ENCODE measurements at regions not wholly inside any gene's neighbourhood (a gene's known extent, or its start where the extent isn't known, plus 50 kb on each side); places are given as distances from the start of the nearest gene placed in this dataset.

DNA sequence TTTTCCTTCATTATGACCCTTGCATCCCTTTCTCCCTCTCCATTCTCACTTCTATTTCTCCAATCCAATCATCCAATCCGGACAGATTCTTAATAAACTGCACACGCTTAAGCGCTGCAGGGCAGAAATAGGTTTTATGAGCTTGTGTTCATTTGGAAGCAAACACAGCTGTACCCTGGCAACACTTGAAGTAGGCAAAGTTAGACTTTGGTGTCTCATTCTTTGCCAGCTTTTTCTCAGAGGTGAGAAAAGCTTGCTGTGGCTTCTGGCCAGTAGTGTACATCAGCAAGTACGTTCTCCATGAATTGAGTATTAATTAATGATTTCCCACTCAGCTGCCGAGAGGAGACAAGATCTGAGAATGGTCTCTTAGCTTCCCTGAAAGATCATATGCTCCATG is 88.5 kb downstream of the FBXO4 start:
- Histone ChIP-seq H3K36me3 (ENCODE audit: insufficient read depth, low read length) (no peaks in the 10 kb centered on the region), H3K79me2 (ENCODE audit: insufficient read depth, low read length) (no peaks in the 10 kb centered on the region), H3K9me3 (ENCODE audit: insufficient read depth, low read depth, low read length) (no peaks in the 10 kb centered on the region), H3F3A (ENCODE audit: low read depth) (no peaks in the 10 kb centered on the region), H2AFZ (ENCODE audit: low read length) (no peak overlapping the region), H3K9ac (ENCODE audit: low read depth, low read length, poor library complexity, severe bottlenecking) (no peak overlapping the region), H3K27me3 (ENCODE audit: insufficient read depth, low read length, poor library complexity, severe bottlenecking) (peaks cover 4% of the 10 kb centered on the region), H3K4me3 (ENCODE audit: low read length, poor library complexity, severe bottlenecking) (no peak overlapping the region), H3K4me1 (ENCODE audit: insufficient read depth, low read length, poor library complexity, severe bottlenecking) (no peaks in the 10 kb centered on the region), H3K4me2 (ENCODE audit: low read depth, low read length, poor library complexity, severe bottlenecking) (no peak overlapping the region), H4K20me1 (ENCODE audit: insufficient read depth, low read length, poor library complexity, severe bottlenecking) (no peaks in the 10 kb centered on the region), H3K9me2 (replicated peaks; ENCODE audit: low read depth, low read length) (no peaks in the 10 kb centered on the region)
- TF ChIP-seq EZH2phosphoT487 (IDR thresholded peaks at IDR 0.05; ENCODE audit: borderline replicate concordance), result no peak
- TF ChIP-seq, protein P1, sequence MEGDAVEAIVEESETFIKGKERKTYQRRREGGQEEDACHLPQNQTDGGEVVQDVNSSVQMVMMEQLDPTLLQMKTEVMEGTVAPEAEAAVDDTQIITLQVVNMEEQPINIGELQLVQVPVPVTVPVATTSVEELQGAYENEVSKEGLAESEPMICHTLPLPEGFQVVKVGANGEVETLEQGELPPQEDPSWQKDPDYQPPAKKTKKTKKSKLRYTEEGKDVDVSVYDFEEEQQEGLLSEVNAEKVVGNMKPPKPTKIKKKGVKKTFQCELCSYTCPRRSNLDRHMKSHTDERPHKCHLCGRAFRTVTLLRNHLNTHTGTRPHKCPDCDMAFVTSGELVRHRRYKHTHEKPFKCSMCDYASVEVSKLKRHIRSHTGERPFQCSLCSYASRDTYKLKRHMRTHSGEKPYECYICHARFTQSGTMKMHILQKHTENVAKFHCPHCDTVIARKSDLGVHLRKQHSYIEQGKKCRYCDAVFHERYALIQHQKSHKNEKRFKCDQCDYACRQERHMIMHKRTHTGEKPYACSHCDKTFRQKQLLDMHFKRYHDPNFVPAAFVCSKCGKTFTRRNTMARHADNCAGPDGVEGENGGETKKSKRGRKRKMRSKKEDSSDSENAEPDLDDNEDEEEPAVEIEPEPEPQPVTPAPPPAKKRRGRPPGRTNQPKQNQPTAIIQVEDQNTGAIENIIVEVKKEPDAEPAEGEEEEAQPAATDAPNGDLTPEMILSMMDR (conservative IDR thresholded peaks at IDR 0.05; ENCODE audit: low read length), result no peak

- Histone ChIP-seq H3K9me3 (ENCODE audit: insufficient read depth, low read depth, low read length) (no peaks in the 10 kb centered on the region), H3K27me3 (ENCODE audit: insufficient read depth, low read length, poor library complexity, severe bottlenecking) (peaks cover 4% of the 10 kb centered on the region), H3K79me2 (ENCODE audit: insufficient read depth, low read length) (no peaks in the 10 kb centered on the region), H3K9ac (ENCODE audit: low read depth, low read length, poor library complexity, severe bottlenecking) (no peak overlapping the region), H2AFZ (ENCODE audit: low read length) (no peak overlapping the region), H3K9me2 (replicated peaks; ENCODE audit: low read depth, low read length) (no peaks in the 10 kb centered on the region), H3K4me3 (ENCODE audit: low read length, poor library complexity, severe bottlenecking) (no peak overlapping the region), H4K20me1 (ENCODE audit: insufficient read depth, low read length, poor library complexity, severe bottlenecking) (no peaks in the 10 kb centered on the region), H3F3A (ENCODE audit: low read depth) (no peaks in the 10 kb centered on the region), H3K4me2 (ENCODE audit: low read depth, low read length, poor library complexity, severe bottlenecking) (no peak overlapping the region), H3K36me3 (ENCODE audit: insufficient read depth, low read length) (no peaks in the 10 kb centered on the region), H3K4me1 (ENCODE audit: insufficient read depth, low read length, poor library complexity, severe bottlenecking) (no peaks in the 10 kb centered on the region)
- no peak for TF ChIP-seq EZH2phosphoT487 (IDR thresholded peaks at IDR 0.05; ENCODE audit: borderline replicate concordance)
- TF ChIP-seq, protein P1 (conservative IDR thresholded peaks at IDR 0.05; ENCODE audit: low read length), result no peak
Measured at GRCh38 chr5:42015254-42015653, 90.2 kb downstream of the FBXO4 start.

- Histone ChIP-seq H3K27me3 (ENCODE audit: insufficient read depth, low read length, poor library complexity, severe bottlenecking) (peaks cover 4% of the 10 kb centered on the region), H3K36me3 (ENCODE audit: insufficient read depth, low read length) (no peaks in the 10 kb centered on the region), H3K9me3 (ENCODE audit: insufficient read depth, low read depth, low read length) (no peaks in the 10 kb centered on the region), H3K79me2 (ENCODE audit: insufficient read depth, low read length) (no peaks in the 10 kb centered on the region), H3K9me2 (replicated peaks; ENCODE audit: low read depth, low read length) (no peaks in the 10 kb centered on the region), H3K4me2 (ENCODE audit: low read depth, low read length, poor library complexity, severe bottlenecking) (no peak overlapping the region), H2AFZ (ENCODE audit: low read length) (no peak overlapping the region), H3F3A (ENCODE audit: low read depth) (no peaks in the 10 kb centered on the region), H3K4me1 (ENCODE audit: insufficient read depth, low read length, poor library complexity, severe bottlenecking) (no peaks in the 10 kb centered on the region), H4K20me1 (ENCODE audit: insufficient read depth, low read length, poor library complexity, severe bottlenecking) (no peaks in the 10 kb centered on the region), H3K4me3 (ENCODE audit: low read length, poor library complexity, severe bottlenecking) (no peak overlapping the region), H3K9ac (ENCODE audit: low read depth, low read length, poor library complexity, severe bottlenecking) (no peak overlapping the region)
- TF ChIP-seq, protein P1 (conservative IDR thresholded peaks at IDR 0.05; ENCODE audit: low read length), result no peak
- TF ChIP-seq EZH2phosphoT487 (IDR thresholded peaks at IDR 0.05; ENCODE audit: borderline replicate concordance), result no peak
Measured at GRCh38 chr5:42015681-42016080, 90.6 kb downstream of the FBXO4 start.
